GM19467 (cell line): ENCODE measurements at regions not wholly inside any gene's neighbourhood (a gene's known extent, or its start where the extent isn't known, plus 50 kb on each side); places are given as distances from the start of the nearest gene placed in this dataset.

Experiments
- ATAC-seq: cut with Tn5 transposase; IDR thresholded peaks from one replicate; pipeline ENCODE4 v1.9.1; 2021; ENCODE audit warnings: mild to moderate bottlenecking, moderate library complexity; ENCODE audit not compliant: unreplicated experiment

GRCh38 chr13:111513766-111514609 is 193.5 kb downstream of the TEX29 start:
- no peak for ATAC-seq

- no peak for ATAC-seq
Measured at GRCh38 chr13:111514610-111515306, 194.3 kb downstream of the TEX29 start.

DNA sequence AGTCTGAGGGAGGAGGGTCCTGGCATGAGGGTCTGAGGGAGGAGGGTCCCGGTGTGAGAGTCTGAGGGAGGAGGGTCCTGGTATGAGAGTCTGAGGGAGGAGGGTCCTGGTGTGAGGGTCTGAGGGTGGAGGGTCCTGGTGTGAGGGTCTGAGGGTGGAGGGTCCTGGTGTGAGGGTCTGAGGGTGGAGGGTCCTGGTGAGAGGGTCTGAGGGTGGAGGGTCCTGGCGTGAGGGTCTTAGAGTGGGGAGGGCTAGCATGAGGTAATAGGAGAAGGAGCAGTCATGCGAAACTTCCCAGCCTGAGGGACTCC is 194.8 kb downstream of the TEX29 start:
- ATAC-seq, result no peak

DNA sequence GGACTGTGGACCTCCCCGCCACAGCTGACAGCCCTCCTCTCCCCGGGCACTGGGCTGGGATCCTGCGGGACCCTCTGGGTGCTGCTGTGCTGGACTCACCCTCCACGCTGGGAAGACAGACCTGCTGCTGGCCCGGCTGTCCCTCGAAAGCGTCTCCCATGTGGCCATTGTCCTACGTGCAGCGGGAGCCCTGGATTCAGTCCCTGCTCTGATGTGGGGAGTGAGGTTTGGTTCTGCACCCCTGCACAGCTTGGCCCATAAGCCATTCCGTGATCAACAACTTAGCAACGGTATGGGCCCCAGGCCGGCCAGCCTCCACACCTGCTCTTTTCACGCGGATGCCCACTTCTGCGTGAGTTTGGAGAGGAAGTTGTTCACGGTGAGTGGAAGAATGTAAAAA is 195.2 kb downstream of the TEX29 start:
- ATAC-seq, result no peak

- ATAC-seq, result no peak
Measured at GRCh38 chr13:111516712-111517640, 196.5 kb downstream of the TEX29 start.

- ATAC-seq, result no peak
Measured at GRCh38 chr13:111517641-111518010, 197.2 kb downstream of the TEX29 start.

- ATAC-seq, result no peak
Measured at GRCh38 chr13:111518161-111518792, 197.8 kb downstream of the TEX29 start.

GRCh38 chr13:111519041-111519440 is 198.6 kb downstream of the TEX29 start:
- no peak for ATAC-seq

DNA sequence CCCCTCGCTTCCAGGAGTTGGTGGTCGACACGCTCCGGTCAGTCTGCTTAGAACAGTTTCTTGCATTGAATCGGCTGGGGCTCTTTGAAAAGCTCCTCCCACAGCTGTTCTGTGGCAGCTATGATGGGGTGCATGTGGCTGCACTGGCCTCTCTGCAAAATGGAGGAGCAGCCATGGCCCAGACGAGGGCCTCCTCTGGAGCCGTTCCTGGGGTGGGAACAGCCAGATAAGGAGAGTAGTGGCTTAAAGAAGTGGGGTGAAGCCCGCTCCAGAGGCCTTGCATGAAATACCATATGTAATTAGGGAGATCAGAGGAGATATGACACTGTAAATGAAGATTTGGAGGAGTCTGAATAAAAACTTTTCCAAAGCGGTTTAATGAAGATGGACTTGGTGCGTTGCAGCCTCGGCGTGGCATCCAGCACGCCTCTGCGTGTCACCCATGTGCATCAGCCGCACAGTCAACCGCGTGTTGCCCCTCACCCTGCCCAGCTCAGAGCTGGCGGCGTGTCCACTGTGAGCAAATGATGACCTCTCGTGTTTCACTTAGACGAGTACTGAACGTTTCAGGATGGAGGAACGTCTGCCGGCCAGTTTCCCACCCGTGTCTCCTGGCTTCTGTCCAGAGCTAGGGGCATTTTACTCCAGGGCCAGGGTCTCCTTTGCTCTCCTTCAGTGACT is 199.2 kb downstream of the TEX29 start:
- ATAC-seq, result no peak

DNA sequence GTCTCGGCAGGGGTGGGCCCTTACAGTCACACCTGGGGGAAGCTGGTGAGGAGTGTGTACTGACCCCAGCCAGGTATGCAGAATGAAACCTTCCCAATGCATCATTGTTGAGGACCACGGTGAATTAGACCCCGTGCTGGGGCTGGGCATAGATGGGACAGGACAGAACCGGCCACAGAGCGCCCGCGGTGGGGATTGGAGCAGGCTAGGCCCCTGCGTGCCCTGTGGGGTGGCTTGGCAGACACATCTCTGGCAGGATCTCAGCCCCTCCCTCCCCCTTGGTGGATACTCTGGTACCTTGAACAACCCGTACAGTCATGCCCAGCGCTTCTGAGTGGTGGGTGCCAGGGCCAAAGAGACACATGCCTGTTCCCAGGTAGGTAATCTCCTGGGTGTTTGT is 200.6 kb downstream of the TEX29 start:
- no peak for ATAC-seq

GRCh38 chr13:111521691-111522229 is 201.3 kb downstream of the TEX29 start:
- no peak for ATAC-seq

- ATAC-seq, result no peak
Measured at GRCh38 chr13:111525320-111526118, 205.1 kb downstream of the TEX29 start.

- ATAC-seq, result no peak
Measured at GRCh38 chr13:111526922-111527321, 206.5 kb downstream of the TEX29 start.

GRCh38 chr13:111527614-111528229 is 207.3 kb downstream of the TEX29 start:
- no peak for ATAC-seq

DNA sequence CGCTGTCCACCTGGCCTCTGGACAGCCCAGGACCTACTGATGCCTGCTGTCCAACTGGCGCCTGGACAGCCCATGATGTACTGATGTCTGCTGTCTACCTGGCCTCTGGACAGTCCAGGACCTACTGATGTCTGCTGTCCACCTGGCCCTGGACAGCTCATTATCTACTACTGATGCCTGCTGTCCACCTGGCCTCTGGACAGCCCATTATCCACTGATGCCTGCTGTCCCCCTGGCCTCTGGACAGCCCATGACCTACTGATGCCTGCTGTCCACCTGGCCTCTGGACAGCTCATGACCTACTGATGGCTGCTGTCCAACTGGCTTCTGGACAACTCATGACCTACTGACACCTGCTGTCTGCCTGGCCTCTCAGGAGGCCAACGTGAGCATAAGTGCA is 208.1 kb downstream of the TEX29 start:
- no peak for ATAC-seq

- no peak for ATAC-seq
Measured at GRCh38 chr13:111530137-111530870, 209.9 kb downstream of the TEX29 start.

DNA sequence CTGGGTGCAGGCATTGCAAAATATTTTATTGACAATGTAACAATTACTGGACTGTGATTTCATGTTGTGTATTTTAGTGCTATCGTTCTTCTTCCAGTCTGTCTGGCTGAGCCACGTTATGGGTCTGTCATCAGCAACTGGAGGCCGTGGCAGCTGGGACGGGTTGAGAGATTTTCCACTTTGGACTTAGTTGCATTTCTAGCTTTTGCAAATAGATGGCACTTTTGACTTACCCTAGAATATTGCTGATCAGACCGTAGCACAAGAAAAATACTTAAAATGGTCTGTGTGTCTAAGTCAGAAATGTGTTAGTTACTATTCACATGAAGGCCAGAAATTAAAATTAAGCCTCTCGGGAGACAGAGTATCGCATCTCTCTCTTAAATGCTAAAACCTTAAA is 211.1 kb downstream of the TEX29 start:
- ATAC-seq, result no peak

DNA sequence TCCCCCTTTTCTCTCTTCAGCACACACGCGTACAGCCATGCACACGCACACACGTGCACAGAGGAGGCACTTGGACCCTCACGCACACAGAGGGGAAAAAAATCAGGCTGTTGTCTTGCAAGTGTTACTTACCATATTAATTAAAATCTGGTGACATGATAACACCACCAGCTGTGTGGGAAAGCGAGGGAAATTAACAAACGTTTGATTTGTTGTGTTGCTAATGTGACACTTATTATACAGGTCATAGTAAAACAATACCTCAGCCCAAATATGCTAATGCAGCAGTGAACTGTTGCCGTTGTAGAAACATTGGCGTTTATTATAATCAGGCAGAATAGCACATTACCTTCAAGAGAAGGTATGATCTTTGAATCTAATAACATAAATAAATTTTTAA is 211.7 kb downstream of the TEX29 start:
- ATAC-seq, result no peak
